22Rv1 (cell line): ENCODE measurements at regions not wholly inside any gene's neighbourhood (a gene's known extent, or its start where the extent isn't known, plus 50 kb on each side); places are given as distances from the start of the nearest gene placed in this dataset.

Experiments
- H3K27ac ChIP-seq: fragments of 450-650 bp; 2 replicates; pipeline ENCODE4 v1.5.1; 2017
- ZFX ChIP-seq: fragments of 450-650 bp; IDR thresholded peaks from 2 replicates; pipeline ENCODE4 v1.6.1; 2017; ENCODE audit warnings: antibody characterized with exemption, borderline replicate concordance
- TF ChIP-seq, protein P1 (sequence below): fragments of 450-650 bp; IDR thresholded peaks from 2 replicates; pipeline ENCODE4 v1.5.1; 2017; ENCODE audit warnings: mild to moderate bottlenecking

DNA sequence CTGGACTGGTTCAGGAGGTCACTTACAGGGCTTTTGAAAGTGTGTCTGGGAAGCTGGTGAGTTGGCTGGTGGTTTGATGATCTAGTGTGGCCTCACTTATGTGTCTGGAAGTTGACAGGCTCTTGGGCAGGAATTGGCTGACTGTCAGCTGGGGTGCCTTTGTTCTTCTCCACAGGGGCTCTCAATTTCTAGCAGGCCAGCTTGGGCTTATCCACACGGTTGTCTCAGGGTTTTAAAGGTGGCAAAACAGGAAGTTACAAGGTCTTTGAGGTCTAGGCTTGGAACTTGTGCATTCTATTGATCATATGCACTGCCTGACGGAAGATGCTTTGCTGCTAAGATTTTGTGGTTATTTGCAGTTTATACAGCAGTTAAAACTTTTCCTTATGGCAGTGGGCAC is 52.0 kb upstream of the CELF4 start:
- H3K27ac ChIP-seq: no peak overlapping the region
- TF ChIP-seq, protein P1, sequence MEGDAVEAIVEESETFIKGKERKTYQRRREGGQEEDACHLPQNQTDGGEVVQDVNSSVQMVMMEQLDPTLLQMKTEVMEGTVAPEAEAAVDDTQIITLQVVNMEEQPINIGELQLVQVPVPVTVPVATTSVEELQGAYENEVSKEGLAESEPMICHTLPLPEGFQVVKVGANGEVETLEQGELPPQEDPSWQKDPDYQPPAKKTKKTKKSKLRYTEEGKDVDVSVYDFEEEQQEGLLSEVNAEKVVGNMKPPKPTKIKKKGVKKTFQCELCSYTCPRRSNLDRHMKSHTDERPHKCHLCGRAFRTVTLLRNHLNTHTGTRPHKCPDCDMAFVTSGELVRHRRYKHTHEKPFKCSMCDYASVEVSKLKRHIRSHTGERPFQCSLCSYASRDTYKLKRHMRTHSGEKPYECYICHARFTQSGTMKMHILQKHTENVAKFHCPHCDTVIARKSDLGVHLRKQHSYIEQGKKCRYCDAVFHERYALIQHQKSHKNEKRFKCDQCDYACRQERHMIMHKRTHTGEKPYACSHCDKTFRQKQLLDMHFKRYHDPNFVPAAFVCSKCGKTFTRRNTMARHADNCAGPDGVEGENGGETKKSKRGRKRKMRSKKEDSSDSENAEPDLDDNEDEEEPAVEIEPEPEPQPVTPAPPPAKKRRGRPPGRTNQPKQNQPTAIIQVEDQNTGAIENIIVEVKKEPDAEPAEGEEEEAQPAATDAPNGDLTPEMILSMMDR: no peak
- TF ChIP-seq ZFX: no peak
